Peyer's patch (tissue), 4 donors: ENCODE measurements at regions not wholly inside any gene's neighbourhood (a gene's known extent, or its start where the extent isn't known, plus 50 kb on each side); places are given as distances from the start of the nearest gene placed in this dataset.

ENCODE experiments used
- POLR2A ChIP-seq, 2 donors: fragments of 450-650 bp; IDR thresholded peaks; one replicate each; pipeline ENCODE4 v1.5.1; 2017; ENCODE audit warnings: antibody characterized with exemption in 2 of 2, mild to moderate bottlenecking in 2 of 2, moderate library complexity in 2 of 2
- TF ChIP-seq, protein P1 (sequence below), 6 experiments: fragments of 450-650 bp in 4 of 6; fragments of 200-600 bp in 2 of 6; sonication (generic) in 1 of 6; IDR thresholded peaks; one replicate each; pipeline ENCODE4 v1.5.1; 2017 to 2019; ENCODE audit warnings: antibody characterized with exemption in 6 of 6, mild to moderate bottlenecking in 3 of 6, moderate library complexity in 1 of 6

DNA sequence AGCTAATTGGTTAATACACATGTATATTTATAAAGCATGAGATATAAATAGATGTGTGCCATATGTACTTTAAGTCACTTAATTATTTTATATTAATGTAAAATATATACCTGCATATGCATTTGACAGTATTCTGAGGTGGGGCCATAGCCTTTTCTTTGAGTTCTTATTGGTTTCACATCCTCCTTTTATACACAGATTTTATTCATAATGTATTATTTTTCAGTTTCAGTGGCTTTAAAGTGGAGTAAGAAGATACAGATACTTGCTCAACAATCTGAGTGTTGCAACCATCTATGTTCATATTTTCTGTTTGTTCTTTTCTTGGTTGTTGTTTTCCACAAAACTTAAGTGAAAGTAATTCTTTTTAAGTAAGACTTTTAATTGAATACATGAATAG lies 436.5 kb downstream of the RND3 start:
- no peak for TF ChIP-seq POLR2A (IDR thresholded peaks at IDR 0.05)
- TF ChIP-seq, protein P1, sequence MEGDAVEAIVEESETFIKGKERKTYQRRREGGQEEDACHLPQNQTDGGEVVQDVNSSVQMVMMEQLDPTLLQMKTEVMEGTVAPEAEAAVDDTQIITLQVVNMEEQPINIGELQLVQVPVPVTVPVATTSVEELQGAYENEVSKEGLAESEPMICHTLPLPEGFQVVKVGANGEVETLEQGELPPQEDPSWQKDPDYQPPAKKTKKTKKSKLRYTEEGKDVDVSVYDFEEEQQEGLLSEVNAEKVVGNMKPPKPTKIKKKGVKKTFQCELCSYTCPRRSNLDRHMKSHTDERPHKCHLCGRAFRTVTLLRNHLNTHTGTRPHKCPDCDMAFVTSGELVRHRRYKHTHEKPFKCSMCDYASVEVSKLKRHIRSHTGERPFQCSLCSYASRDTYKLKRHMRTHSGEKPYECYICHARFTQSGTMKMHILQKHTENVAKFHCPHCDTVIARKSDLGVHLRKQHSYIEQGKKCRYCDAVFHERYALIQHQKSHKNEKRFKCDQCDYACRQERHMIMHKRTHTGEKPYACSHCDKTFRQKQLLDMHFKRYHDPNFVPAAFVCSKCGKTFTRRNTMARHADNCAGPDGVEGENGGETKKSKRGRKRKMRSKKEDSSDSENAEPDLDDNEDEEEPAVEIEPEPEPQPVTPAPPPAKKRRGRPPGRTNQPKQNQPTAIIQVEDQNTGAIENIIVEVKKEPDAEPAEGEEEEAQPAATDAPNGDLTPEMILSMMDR (IDR thresholded peaks at IDR 0.05) = no peak
